NT2/D1 (cell line): ENCODE measurements at regions not wholly inside any gene's neighbourhood (a gene's known extent, or its start where the extent isn't known, plus 50 kb on each side); places are given as distances from the start of the nearest gene placed in this dataset.

Experiments
- YY1 ChIP-seq: IDR thresholded peaks from 2 replicates; pipeline ENCODE4 v1.6.1; 2011; ENCODE audit not compliant: insufficient read length, insufficient read depth
- ZNF274 ChIP-seq: IDR thresholded peaks from 2 replicates; pipeline ENCODE4 v1.6.1; 2011; ENCODE audit warnings: mild to moderate bottlenecking, low read depth, low read length

DNA sequence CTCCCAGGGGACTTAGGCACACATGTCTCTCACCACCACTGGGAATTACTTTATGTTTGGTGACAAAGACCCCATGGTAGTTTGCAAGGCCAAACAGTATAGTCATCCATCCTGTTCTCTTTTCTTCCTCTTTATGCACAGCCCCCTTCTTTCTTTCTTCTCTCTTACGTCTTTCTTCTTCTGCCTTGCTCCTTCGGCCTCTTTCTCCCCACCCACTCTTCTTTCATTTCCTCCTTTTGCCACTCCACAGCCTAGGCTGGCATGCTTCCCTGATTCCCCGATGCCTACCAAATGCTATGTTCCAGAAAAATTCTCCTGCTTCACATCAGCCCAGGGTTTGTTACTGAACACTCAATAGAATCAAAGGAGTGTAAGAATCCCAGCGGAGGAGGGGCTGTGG is 62.4 kb upstream of the MKLN1 start:
- TF ChIP-seq ZNF274, result no peak
- no peak for TF ChIP-seq YY1
